Fibroblast of lung (primary cell): ENCODE measurements at regions not wholly inside any gene's neighbourhood (a gene's known extent, or its start where the extent isn't known, plus 50 kb on each side); places are given as distances from the start of the nearest gene placed in this dataset.

ENCODE experiments used
- DNase-seq, 2 donors: peaks; one replicate each; pipeline versions ENCODE4 v3.0.0 to v3.0.0-alpha.2; 2010; ENCODE audit warnings: low read depth in 2 of 2
- H2AFZ ChIP-seq: 2 replicates; pipeline ENCODE4 v1.5.1; 2012; ENCODE audit warnings: low read length, control low read depth, inconsistent platforms
- H3K27ac ChIP-seq: 2 replicates; pipeline ENCODE4 v1.5.1; 2011; ENCODE audit warnings: low read length, control low read depth; ENCODE audit not compliant: insufficient read depth
- H3K27me3 ChIP-seq: 2 replicates; pipeline ENCODE4 v1.5.1; 2011; ENCODE audit warnings: mild to moderate bottlenecking, low read length; ENCODE audit not compliant: control insufficient read depth, insufficient read depth
- H3K36me3 ChIP-seq: 2 replicates; pipeline ENCODE4 v1.5.1; 2011; ENCODE audit warnings: low read length; ENCODE audit not compliant: control insufficient read depth, insufficient read depth
- H3K4me1 ChIP-seq: 2 replicates; pipeline ENCODE4 v1.5.1; 2011; ENCODE audit warnings: low read length; ENCODE audit not compliant: control insufficient read depth, insufficient read depth; ENCODE audit errors: extremely low read depth
- H3K4me2 ChIP-seq: 2 replicates; pipeline ENCODE4 v1.5.1; 2011; ENCODE audit warnings: low read length, control low read depth; ENCODE audit not compliant: insufficient read depth; ENCODE audit errors: extremely low read depth
- H3K4me3 ChIP-seq, 4 experiments: fragments of 200-600 bp in 1 of 4; sonication (generic) in 1 of 4; replicated peaks in 1 of 4; 2 replicates each; pipeline ENCODE4 v1.5.1; 2011 to 2016; ENCODE audit warnings: low read length in 4 of 4, low read depth in 3 of 4, mild to moderate bottlenecking in 3 of 4, control low read depth in 2 of 4, inconsistent platforms in 1 of 4, mixed read lengths in 1 of 4; ENCODE audit not compliant: insufficient read depth in 1 of 4; ENCODE audit errors: control extremely low read depth in 1 of 4
- H3K79me2 ChIP-seq: 2 replicates; pipeline ENCODE4 v1.5.1; 2012; ENCODE audit warnings: mild to moderate bottlenecking, low read length, inconsistent platforms; ENCODE audit not compliant: control insufficient read depth, insufficient read depth
- H3K9ac ChIP-seq: 2 replicates; pipeline ENCODE4 v1.5.1; 2011; ENCODE audit warnings: mild to moderate bottlenecking, low read length, control low read depth; ENCODE audit not compliant: insufficient read depth
- H3K9me3 ChIP-seq: 2 replicates; pipeline ENCODE4 v1.5.1; 2012; ENCODE audit warnings: low read depth, low read length; ENCODE audit not compliant: control insufficient read depth, insufficient read depth
- H4K20me1 ChIP-seq: 2 replicates; pipeline ENCODE4 v1.5.1; 2011; ENCODE audit warnings: low read length; ENCODE audit not compliant: control insufficient read depth, insufficient read depth; ENCODE audit errors: extremely low read depth
- EZH2 ChIP-seq: IDR thresholded peaks from 2 replicates; pipeline ENCODE4 v1.5.1; 2012; ENCODE audit warnings: low read length, control low read depth, mild to moderate bottlenecking; ENCODE audit errors: missing control alignments
- TF ChIP-seq, protein P1 (sequence below), 2 donors: IDR thresholded peaks in 1 of 2; conservative IDR thresholded peaks in 1 of 2; 1 replicate in 1 of 2; 2 replicates in 1 of 2; pipeline ENCODE4 v1.5.1; 2011 to 2012; ENCODE audit warnings: low read length in 2 of 2, control low read depth in 1 of 2, inconsistent platforms in 1 of 2, low read depth in 1 of 2, mild to moderate bottlenecking in 1 of 2

GRCh38 chr1:232310541-232310940 is 319.4 kb downstream of the SIPA1L2 start:
- no peaks in the 10 kb centered on the region for H3K79me2 ChIP-seq
- no peaks in the 10 kb centered on the region for H3K9me3 ChIP-seq
- H3K27ac ChIP-seq: no peak overlapping the region
- H3K4me1 ChIP-seq: no peaks in the 10 kb centered on the region
- TF ChIP-seq EZH2: no peak
- TF ChIP-seq, protein P1, sequence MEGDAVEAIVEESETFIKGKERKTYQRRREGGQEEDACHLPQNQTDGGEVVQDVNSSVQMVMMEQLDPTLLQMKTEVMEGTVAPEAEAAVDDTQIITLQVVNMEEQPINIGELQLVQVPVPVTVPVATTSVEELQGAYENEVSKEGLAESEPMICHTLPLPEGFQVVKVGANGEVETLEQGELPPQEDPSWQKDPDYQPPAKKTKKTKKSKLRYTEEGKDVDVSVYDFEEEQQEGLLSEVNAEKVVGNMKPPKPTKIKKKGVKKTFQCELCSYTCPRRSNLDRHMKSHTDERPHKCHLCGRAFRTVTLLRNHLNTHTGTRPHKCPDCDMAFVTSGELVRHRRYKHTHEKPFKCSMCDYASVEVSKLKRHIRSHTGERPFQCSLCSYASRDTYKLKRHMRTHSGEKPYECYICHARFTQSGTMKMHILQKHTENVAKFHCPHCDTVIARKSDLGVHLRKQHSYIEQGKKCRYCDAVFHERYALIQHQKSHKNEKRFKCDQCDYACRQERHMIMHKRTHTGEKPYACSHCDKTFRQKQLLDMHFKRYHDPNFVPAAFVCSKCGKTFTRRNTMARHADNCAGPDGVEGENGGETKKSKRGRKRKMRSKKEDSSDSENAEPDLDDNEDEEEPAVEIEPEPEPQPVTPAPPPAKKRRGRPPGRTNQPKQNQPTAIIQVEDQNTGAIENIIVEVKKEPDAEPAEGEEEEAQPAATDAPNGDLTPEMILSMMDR (conservative IDR thresholded peaks at IDR 0.05 in 1 of 2, IDR thresholded peaks at IDR 0.05 in 1 of 2; ENCODE audit: low read depth in 1 of 2, low read length in 2 of 2): no peak
- H3K36me3 ChIP-seq: no peaks in the 10 kb centered on the region
- H3K9ac ChIP-seq: no peak overlapping the region
- H3K27me3 ChIP-seq: no peaks in the 10 kb centered on the region
- H3K4me2 ChIP-seq: no peak overlapping the region
- no peaks in the 10 kb centered on the region for H4K20me1 ChIP-seq
- no peak overlapping the region for H2AFZ ChIP-seq
- no peak for DNase-seq
- no peak overlapping the region for H3K4me3 ChIP-seq

DNA sequence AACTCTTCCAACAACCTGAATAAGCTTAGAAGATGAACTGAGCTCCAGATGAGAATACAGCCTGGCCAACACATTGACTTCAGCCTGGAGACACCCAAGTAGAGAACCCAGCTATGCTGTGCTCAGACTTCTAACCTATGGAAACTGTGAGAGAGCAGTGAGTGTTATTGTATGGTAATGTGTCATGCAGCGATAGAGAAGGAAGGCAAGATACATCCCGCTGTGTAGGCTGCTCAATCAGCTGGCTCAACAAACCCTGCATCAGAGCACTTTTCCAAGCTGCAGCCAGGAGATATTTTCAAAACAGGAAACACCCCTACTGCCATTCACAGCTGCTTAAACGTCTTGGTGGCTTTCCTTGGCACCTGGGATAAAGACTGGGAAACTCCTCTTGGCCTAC is 321.3 kb downstream of the SIPA1L2 start:
- Histone ChIP-seq H4K20me1 (no peaks in the 10 kb centered on the region), H3K4me1 (no peaks in the 10 kb centered on the region), H3K9me3 (no peaks in the 10 kb centered on the region), H3K27ac (no peak overlapping the region), H3K36me3 (no peaks in the 10 kb centered on the region), H3K4me2 (no peak overlapping the region), H3K79me2 (no peaks in the 10 kb centered on the region), H3K27me3 (no peaks in the 10 kb centered on the region), H3K4me3 (no peak overlapping the region), H3K9ac (no peak overlapping the region), H2AFZ (no peak overlapping the region)
- TF ChIP-seq, protein P1 (conservative IDR thresholded peaks at IDR 0.05 in 1 of 2, IDR thresholded peaks at IDR 0.05 in 1 of 2; ENCODE audit: low read depth in 1 of 2, low read length in 2 of 2): no peak
- TF ChIP-seq EZH2: no peak
- DNase-seq: no peak

- TF ChIP-seq, protein P1 (conservative IDR thresholded peaks at IDR 0.05 in 1 of 2, IDR thresholded peaks at IDR 0.05 in 1 of 2; ENCODE audit: low read depth in 1 of 2, low read length in 2 of 2): no peak
- TF ChIP-seq EZH2: no peak
- Histone ChIP-seq H3K4me2 (no peak overlapping the region), H3K79me2 (no peaks in the 10 kb centered on the region), H3K27ac (no peak overlapping the region), H3K36me3 (no peaks in the 10 kb centered on the region), H2AFZ (no peak overlapping the region), H3K27me3 (no peaks in the 10 kb centered on the region), H3K4me1 (no peaks in the 10 kb centered on the region), H3K4me3 (no peak overlapping the region), H3K9ac (no peak overlapping the region), H4K20me1 (no peaks in the 10 kb centered on the region), H3K9me3 (no peaks in the 10 kb centered on the region)
- DNase-seq: no peak
Observed at GRCh38 chr1:232307296-232308017, 322.5 kb downstream of the SIPA1L2 start.
